NOMO-1 treated with DMSO at 0.1 percent for 48 hours (cell line): ENCODE measurements at regions not wholly inside any gene's neighbourhood (a gene's known extent, or its start where the extent isn't known, plus 50 kb on each side); places are given as distances from the start of the nearest gene placed in this dataset.

Experiments used
- DNase-seq: peaks from one replicate; lab custom pipeline; 2025; ENCODE audit not compliant: unreplicated experiment; lab: John Stamatoyannopoulos, UW

DNA sequence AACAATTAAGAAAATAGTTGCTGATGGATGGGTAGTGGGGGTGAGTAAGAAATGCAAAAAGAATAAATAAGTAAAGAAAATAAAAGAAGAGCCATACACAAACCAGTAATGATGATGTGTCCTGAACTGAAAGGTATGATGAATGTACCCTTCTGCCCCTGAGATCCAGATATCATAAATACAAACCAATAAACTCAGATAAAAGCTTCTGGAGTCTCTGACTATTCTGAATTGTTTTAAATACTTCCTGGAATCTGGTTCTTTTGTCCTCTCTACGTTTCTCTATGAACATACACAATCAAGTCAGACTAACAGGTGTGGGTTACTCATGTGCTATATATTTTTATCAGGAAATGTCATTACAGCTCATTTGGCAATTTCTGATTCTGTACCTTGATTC is 153.4 kb downstream of the PPP1R2C start:
- no peak for DNase-seq

GRCh38 chrX:42619068-42619467 is 158.9 kb downstream of the PPP1R2C start:
- DNase-seq = no peak

GRCh38 chrX:42616981-42617380 is 161.0 kb downstream of the PPP1R2C start:
- no peak for DNase-seq

DNA sequence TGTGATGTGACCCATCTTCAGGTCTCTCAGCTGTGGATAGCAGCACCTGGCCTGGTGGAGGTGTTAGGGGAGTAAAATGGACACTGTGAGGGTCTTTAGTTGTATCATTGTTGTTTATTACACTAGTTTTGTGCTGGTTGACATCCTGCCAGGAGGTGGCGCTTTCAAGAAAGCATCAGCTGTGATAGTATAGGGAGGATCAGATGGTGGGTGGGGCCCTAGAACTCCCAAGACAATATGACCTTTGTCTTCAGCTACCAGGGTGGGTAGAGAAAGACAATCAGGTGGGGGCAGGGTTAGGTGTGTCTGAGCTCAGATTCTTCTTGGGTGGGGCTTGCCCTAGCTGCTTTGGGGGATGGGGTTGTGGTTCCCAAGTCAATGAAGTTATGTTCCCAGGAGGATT is 162.8 kb downstream of the PPP1R2C start:
- no peak for DNase-seq

DNA sequence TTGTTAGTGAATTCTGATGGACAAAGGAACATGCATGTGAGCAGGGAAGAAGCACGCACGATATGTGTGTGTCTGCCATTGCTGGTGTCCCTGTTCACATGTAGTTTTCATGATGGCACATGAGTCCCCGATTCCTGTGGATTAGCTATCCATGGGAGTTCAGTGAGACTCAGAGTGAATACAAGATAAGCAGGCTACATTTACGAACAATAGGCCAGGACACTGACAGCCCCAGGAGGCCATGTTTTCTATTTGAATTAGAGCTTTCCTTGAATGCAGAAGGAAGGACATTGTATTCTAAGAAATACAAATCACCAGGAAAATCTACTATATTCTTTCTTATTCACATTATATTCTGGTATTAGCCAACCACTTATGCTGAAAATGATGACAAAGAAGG is 171.4 kb downstream of the PPP1R2C start:
- DNase-seq = no peak

DNA sequence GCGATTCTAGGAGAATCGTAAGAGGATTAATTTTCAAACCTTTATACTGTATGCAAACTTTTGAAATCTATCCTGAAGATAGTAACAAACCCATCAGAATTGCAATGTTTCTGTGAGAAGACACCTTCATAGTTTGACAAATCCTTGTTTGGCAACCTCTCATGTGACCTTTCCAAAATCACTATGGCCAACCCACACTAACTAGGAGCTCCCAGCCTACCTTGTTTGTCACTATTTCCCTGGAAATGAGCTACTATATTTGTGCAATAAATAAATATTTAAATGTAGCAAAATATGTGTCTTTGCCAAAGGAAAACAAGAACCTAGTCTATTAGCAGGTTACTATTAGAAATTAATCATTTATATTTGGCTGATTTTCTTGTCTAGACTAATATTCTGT is 173.7 kb downstream of the PPP1R2C start:
- DNase-seq = no peak

- DNase-seq = no peak
These were observed 174.9 kb downstream of the PPP1R2C start for GRCh38 chrX:42603016-42603415.

DNA sequence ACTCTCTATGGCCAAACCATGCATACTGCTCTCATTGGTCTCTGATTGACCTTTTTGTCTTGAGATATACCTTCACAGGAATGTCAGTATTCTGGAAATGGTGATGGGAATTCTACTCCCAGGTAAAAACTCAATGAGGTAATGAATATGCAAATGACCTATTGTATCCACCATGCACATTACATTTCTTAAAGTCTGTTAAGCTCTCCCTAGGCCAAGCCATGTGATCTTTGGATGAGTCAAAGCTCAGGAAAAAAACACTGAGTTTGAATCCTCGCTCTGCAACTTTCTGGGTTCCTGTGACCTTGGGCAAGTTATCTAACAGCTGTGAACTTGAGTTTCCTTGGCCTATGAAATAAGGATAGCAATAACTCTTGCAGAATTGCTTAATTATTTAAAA is 175.4 kb downstream of the PPP1R2C start:
- DNase-seq = no peak

GRCh38 chrX:42602136-42602535 is 175.8 kb downstream of the PPP1R2C start:
- DNase-seq = no peak

GRCh38 chrX:42597481-42597880 is 180.5 kb downstream of the PPP1R2C start:
- no peak for DNase-seq

GRCh38 chrX:42585842-42586621 is 191.9 kb downstream of the PPP1R2C start:
- no peak for DNase-seq

GRCh38 chrX:42577936-42578470 is 200.0 kb downstream of the PPP1R2C start:
- DNase-seq = no peak

DNA sequence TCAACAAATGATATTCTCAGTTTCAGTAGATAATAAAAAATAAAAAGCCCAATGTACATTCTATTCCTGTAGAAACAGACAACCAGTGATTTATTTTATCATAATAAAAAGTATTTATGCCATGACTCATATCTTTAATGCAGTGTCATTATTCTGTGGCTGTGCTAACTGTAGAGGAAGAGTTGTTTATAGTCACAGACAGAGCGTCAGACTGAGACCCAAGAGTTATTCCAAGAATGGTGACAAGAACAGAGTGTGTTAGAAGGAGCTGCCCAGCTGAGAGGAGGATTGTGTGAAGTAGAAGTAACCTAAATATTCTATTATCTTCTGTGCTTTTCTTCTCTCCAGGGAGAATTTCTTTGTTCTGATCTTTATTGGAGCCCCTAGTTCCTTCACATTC is 210.7 kb downstream of the PPP1R2C start:
- DNase-seq = no peak

DNA sequence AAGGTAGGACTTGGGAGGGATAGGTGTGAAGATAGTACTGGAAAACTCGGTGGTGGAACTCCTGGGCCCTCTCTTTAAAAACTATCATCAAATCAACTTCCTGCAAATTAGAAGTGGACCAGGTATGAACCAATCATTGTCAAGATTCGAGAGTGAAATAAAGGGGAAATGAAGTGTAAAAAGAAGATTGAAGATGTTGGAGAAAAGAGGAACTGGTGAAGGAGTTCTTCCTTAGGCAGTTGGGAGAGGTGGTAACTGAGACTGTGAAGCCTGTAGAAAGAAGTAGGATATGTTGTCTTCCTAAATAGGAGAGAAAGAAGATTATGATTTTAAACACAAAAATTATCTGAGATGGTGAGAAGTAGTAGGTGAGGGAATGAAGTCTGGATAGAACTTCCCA is 212.2 kb downstream of the PPP1R2C start:
- DNase-seq = peak; percentile 16

- no peak for DNase-seq
These were observed 231.2 kb downstream of the PPP1R2C start for GRCh38 chrX:42546800-42547199.

- DNase-seq = no peak
These were observed 233.1 kb downstream of the PPP1R2C start for GRCh38 chrX:42544883-42545282.

- DNase-seq = no peak
These were observed 236.4 kb downstream of the PPP1R2C start for GRCh38 chrX:42541554-42541953.

DNA sequence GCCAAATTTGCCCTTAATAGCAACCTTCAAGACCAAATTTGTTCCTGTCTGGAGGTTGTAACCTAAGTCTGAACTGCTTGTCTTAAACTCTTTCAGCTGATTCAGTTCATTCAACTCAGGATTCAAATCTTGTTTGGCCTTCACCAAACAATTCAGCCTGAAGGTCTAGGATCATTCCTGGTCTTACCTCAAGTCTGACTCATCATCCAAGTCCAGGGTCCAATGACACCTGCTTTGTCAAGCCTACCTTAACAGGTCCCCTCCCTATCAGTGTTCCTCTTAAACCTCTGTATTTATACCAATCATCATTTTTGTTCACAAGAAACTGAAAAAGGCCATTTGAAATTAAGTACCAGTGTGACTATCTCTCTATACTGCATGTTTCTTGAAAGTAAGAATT is 237.8 kb downstream of the PPP1R2C start:
- DNase-seq = no peak

- DNase-seq = no peak
These were observed 239.6 kb downstream of the PPP1R2C start for GRCh38 chrX:42538405-42538804.

DNA sequence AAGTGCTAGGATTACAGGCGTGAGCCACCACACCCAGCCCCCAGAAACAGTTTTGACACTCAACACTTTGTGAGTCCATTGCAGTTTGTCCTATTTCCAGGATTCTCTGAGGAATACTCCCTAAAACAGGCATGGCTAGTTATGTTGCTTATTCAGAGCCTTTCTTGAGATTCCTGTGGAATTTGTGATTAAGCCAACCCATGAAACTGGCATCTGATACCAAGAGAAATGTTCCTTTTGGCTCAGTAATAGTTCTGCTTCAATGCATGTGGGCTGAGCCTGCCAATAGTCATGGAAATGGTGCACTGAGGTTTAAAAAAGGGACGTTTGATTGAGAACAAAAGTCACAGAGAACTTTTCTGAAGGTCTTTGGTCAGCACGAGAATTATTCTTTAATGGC is 241.7 kb downstream of the PPP1R2C start:
- DNase-seq = no peak

DNA sequence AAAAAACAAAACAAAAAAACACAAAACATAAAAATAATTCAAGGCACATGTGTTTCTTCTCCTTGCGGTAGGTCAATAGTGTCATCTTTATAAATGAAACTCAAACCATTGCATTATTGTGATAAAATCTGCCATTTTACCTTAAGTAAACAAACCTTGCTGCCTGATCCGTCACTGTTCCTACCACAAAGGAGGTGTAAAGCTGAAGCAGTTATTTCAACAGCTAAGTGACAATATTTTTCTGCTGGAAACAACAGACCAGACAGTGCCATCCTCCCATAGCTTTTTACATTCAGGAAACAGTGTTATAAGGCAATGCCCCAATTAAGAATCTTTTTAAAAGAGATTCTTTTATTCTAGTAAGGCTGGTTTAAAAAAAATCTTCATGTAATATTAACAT is 242.7 kb downstream of the PPP1R2C start:
- DNase-seq = no peak

DNA sequence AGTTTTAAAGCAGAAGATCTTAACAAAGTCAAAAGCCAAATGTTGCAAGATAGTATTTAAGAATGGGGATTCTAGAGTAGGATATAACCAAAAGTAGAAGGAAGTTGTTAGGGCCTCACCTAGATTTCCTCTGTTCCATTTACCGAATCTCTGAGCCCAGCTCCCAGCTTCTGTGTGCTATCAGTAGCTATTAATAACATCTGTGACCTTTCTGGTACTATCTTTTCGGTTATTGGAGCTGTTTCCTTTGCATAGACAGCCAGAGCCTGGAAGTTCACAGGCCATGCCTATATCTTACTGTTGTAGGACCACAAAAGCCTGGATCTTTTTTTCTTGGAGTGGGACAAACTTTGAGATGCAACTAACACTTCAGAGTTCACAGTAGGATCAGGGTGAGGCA is 244.2 kb downstream of the PPP1R2C start:
- no peak for DNase-seq

GRCh38 chrX:42531441-42531840 is 246.5 kb downstream of the PPP1R2C start:
- no peak for DNase-seq
